Cardiac fibroblast (primary cell): ENCODE measurements at regions not wholly inside any gene's neighbourhood (a gene's known extent, or its start where the extent isn't known, plus 50 kb on each side); places are given as distances from the start of the nearest gene placed in this dataset.
A peak's percentile ranks its signal among the peaks of the same experiment; 100 is the strongest.
"Not testable (repeated sequence)": the region's sequence is repeated elsewhere in the genome, so short reads cannot be mapped to it uniquely, and the experiment has no call there.

Experiments
- DNase-seq, 2 donors: peaks; one replicate each; pipeline versions ENCODE4 v3.0.0 to v3.0.0-alpha.2; 2010; ENCODE audit warnings: low read depth in 2 of 2
- H3K4me3 ChIP-seq, 2 donors: replicated peaks in 1 of 2; 1 replicate in 1 of 2; 2 replicates in 1 of 2; pipeline ENCODE4 v1.5.1; 2011; ENCODE audit warnings: low read depth in 2 of 2, low read length in 2 of 2, mild to moderate bottlenecking in 2 of 2, moderate library complexity in 1 of 2
- TF ChIP-seq, protein P1 (sequence below): IDR thresholded peaks from one replicate; pipeline ENCODE4 v1.5.1; 2011; ENCODE audit warnings: low read depth, mild to moderate bottlenecking, low read length, inconsistent platforms

DNA sequence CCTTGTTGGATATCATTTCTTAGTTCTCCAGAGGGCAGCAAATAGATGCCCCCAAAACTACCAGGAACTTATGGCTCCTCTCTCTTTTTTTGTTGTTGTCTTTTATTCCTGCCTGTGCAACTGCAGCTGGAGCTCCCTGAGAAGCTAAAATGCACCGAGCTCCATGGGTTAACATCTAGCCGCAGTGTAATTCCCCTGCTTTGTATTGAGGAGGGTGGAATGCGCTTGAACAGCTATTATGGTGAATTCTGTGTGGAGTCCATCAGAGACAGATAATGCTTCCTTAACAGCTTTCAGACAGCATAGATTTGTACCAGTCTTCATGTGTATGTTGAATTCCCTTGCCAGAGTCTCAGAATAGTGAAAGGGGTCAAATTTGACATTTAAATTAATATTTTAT lies 475.2 kb upstream of the FRG2C start:
- no peak for DNase-seq
- TF ChIP-seq, protein P1, sequence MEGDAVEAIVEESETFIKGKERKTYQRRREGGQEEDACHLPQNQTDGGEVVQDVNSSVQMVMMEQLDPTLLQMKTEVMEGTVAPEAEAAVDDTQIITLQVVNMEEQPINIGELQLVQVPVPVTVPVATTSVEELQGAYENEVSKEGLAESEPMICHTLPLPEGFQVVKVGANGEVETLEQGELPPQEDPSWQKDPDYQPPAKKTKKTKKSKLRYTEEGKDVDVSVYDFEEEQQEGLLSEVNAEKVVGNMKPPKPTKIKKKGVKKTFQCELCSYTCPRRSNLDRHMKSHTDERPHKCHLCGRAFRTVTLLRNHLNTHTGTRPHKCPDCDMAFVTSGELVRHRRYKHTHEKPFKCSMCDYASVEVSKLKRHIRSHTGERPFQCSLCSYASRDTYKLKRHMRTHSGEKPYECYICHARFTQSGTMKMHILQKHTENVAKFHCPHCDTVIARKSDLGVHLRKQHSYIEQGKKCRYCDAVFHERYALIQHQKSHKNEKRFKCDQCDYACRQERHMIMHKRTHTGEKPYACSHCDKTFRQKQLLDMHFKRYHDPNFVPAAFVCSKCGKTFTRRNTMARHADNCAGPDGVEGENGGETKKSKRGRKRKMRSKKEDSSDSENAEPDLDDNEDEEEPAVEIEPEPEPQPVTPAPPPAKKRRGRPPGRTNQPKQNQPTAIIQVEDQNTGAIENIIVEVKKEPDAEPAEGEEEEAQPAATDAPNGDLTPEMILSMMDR = no peak
- no peak overlapping the region for H3K4me3 ChIP-seq

DNA sequence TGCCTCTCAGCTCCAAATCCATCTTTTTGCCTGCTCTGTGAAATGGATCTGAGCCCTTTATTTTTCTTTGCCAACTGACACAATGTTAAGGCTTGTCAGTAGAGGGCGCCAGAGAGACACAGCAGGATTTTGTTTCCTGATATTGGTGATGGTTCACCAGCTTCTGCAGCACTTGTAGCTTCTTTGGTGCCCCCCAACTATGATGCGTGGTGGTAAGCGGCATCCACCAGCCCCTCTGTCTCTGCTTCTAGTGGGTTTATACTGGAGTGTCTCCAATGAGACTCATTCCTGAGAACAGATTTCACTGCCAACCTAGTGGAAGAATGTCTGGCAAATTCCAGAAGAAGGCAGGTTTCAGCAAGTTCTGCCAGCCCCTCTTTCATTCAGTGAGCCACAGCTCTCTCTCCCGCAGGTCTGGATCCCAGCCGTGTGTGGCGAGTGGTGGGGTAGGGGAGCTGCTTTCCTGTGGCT lies 471.9 kb upstream of the FRG2C start:
- TF ChIP-seq, protein P1 = peak; percentile 94
- no peak overlapping the region for H3K4me3 ChIP-seq
- peak; percentile 54 to 56 for DNase-seq

DNA sequence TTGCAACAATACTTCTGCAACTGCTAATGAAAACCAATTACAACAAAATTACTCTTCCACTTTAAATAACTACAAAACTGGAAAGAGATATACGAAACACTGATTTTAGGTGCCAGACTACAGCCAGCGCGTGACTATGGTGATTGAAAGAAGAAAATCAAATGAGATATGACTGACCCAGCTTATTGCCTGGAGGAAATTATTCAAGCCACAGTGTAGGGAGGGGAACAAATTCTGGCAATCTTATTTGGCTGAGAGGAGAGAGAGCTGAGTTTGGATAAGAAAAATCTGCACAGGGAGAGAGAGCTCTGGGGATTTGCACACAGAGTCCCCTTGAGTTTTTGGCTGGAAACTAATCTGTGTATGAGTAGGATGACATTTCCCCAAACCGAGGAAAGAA lies 470.3 kb upstream of the FRG2C start:
- H3K4me3 ChIP-seq = no peak overlapping the region
- TF ChIP-seq, protein P1 = no peak
- no peak for DNase-seq

DNA sequence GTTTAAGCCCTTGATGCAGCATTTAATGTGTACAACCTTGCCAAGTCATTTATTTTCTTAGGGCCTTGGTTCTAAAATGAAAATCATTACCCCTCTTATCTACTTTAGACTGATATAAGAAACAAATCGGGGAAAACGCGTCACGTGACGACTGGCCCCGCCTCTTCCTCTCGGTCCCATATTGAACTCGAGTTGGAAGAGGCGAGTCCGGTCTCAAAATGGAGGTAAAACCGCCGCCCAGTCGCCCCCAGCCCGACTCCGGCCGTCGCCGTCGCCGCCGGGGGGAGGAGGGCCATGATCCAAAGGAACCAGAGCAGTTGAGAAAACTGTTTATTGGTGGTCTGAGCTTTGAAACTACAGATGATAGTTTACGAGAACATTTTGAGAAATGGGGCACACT lies 449.8 kb upstream of the FRG2C start:
- DNase-seq = not testable (repeated sequence)

DNA sequence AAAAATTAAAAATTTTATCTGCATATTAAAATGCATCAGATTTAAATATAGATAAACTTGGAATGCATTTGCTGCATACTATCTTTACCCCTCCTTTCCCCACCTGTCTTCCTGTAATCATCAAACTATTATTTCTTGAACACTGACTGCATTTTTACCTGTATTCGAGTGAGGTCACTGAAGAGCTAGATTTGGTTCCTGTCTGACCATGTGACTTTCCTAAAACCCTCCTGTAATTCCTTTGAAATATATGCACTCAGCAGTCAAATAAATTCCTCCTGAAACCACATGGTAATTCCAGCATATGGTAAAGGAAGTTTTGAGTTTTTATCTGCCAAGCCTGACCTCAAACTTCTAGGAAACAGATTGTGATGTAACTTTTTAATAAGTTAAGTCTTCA lies 445.6 kb upstream of the FRG2C start:
- TF ChIP-seq, protein P1 = no peak
- no peak for DNase-seq

More for the DNA sequence above, 449.8 kb upstream of the FRG2C start:
- H3K4me3 ChIP-seq = not testable (repeated sequence)

DNA sequence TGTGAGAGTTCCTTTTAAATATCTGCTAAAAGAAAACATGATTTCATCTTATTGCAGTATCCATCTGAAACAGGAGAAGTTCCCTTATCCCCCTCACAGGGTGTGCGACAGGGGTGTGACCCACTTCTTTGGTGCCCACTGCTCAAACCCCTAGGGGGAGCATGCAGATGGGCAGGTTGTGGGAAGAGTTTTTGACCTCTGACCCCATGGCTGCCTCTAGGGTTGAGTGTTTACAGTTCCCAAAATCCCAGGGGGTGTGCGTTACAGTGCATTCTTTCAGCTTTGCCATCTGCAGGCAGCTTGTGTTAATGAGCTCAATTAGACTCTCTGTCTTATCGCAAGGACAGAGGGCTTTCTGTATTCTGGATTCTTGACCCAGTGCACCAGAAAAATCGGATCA lies 443.2 kb upstream of the FRG2C start:
- H3K4me3 ChIP-seq = no peak overlapping the region
- TF ChIP-seq, protein P1 = no peak
- DNase-seq = no peak

More for the DNA sequence above, 445.6 kb upstream of the FRG2C start:
- no peak overlapping the region for H3K4me3 ChIP-seq

DNA sequence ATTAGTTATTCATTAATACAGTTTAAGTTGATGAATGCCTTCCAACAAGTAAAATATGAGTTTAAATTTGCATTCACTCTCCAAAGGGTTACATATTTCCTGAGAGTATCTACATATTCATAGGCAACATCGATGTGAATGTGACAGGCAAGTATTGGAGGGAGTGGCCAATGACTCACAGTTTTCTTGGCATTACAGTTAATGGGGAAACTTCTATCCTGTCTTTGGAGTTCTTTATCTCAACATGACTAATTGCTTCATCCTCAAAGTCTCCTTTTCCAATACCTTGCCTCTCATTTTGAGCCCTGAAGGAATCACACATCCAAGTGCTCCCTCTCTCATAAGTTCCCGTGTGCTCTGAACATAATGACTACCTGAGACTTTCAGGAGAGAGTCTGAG lies 439.7 kb upstream of the FRG2C start:
- no peak for DNase-seq

More for the DNA sequence above, 439.7 kb upstream of the FRG2C start:
- H3K4me3 ChIP-seq = no peak overlapping the region
- TF ChIP-seq, protein P1 = no peak
